WTC11 (cell line): ENCODE measurements at regions not wholly inside any gene's neighbourhood (a gene's known extent, or its start where the extent isn't known, plus 50 kb on each side); places are given as distances from the start of the nearest gene placed in this dataset.

ENCODE experiments used
- ATAC-seq: fragments of 200-7000 bp; cut with Tn5 transposase; 2 replicates; pipeline ENCODE4 v1.10.0; 2021; ENCODE audit warnings: mild to moderate bottlenecking, moderate library complexity
- CTCF ChIA-PET: fragments of 300-600 bp; sonication (Branson Sonifier 250); formaldehyde crosslinking; loops from one replicate; lab custom pipeline; 2021; ENCODE audit warnings: antibody characterized with exemption; lab: Charles Lee
- POLR2A ChIA-PET: fragments of 350-600 bp; sonication (Branson Sonifier 250); formaldehyde crosslinking; loops from one replicate; lab custom pipeline; 2021; ENCODE audit warnings: antibody characterized with exemption; lab: Charles Lee
- DNase-seq: peaks from one replicate; pipeline ENCODE4 v3.0.0; 2021; ENCODE audit warnings: low spot score
- H3K27ac Mint-ChIP-seq: 2 replicates; pipeline ENCODE4 v1.8.0; 2021; ENCODE audit warnings: mixed read lengths
- H3K27me3 Mint-ChIP-seq: 2 replicates; pipeline ENCODE4 v1.8.0; 2021; ENCODE audit warnings: low read depth, mild to moderate bottlenecking, moderate library complexity, mixed read lengths
- H3K36me3 Mint-ChIP-seq: 2 replicates; pipeline ENCODE4 v1.8.0; 2021; ENCODE audit warnings: mixed read lengths
- H3K4me1 Mint-ChIP-seq: 2 replicates; pipeline ENCODE4 v1.8.0; 2022; ENCODE audit warnings: mixed read lengths
- H3K4me3 Mint-ChIP-seq: 2 replicates; pipeline ENCODE4 v1.8.0; 2021; ENCODE audit warnings: mild to moderate bottlenecking, moderate library complexity, mixed read lengths
- H3K9me3 Mint-ChIP-seq: 2 replicates; pipeline ENCODE4 v1.8.0; 2021; ENCODE audit warnings: mixed read lengths
- CDX4 ChIP-seq: fragments of 250-450 bp; sonication (Bioruptor Pico); IDR thresholded peaks from 2 replicates; pipeline ENCODE4 v1.9.0; 2021; ENCODE audit warnings: moderate library complexity, mild to moderate bottlenecking, inconsistent platforms, borderline replicate concordance
- CREM ChIP-seq: sonication (generic); formaldehyde crosslinking; IDR thresholded peaks from 2 replicates; pipeline ENCODE4 v1.8.1; 2022; ENCODE audit warnings: mild to moderate bottlenecking, missing genetic modification reagents, moderate library complexity
- E2F4 ChIP-seq: sonication (generic); formaldehyde crosslinking; IDR thresholded peaks from 2 replicates; pipeline ENCODE4 v1.8.1; 2022; ENCODE audit warnings: low read depth, mild to moderate bottlenecking, moderate library complexity, missing genetic modification reagents, borderline replicate concordance
- E2F5 ChIP-seq: sonication (generic); formaldehyde crosslinking; IDR thresholded peaks from 2 replicates; pipeline ENCODE4 v1.8.1; 2022; ENCODE audit warnings: mild to moderate bottlenecking, moderate library complexity, missing genetic modification reagents
- EMX1 ChIP-seq: fragments of 250-450 bp; sonication (Bioruptor Pico); IDR thresholded peaks from 2 replicates; pipeline ENCODE4 v1.8.0; 2021; ENCODE audit warnings: mild to moderate bottlenecking
- FOXJ3 ChIP-seq: sonication (generic); formaldehyde crosslinking; IDR thresholded peaks from 2 replicates; pipeline ENCODE4 v1.9.0; 2021; ENCODE audit warnings: missing genetic modification reagents, mild to moderate bottlenecking, borderline replicate concordance
- MXD4 ChIP-seq: fragments of 250-450 bp; sonication (Bioruptor Pico); IDR thresholded peaks from 2 replicates; pipeline ENCODE4 v1.8.0; 2021; ENCODE audit warnings: mild to moderate bottlenecking, moderate library complexity, borderline replicate concordance
- NFATC4 ChIP-seq: fragments of 250-450 bp; sonication (Bioruptor Pico); IDR thresholded peaks from 2 replicates; pipeline ENCODE4 v1.9.0; 2021; ENCODE audit warnings: mild to moderate bottlenecking
- NFE2L1 ChIP-seq: sonication (generic); formaldehyde crosslinking; IDR thresholded peaks from 2 replicates; pipeline ENCODE4 v1.8.1; 2023; ENCODE audit warnings: missing genetic modification reagents
- PRDM15 ChIP-seq: sonication (generic); formaldehyde crosslinking; IDR thresholded peaks from 2 replicates; pipeline ENCODE4 v1.8.0; 2022; ENCODE audit warnings: missing genetic modification reagents
- PRRX2 ChIP-seq: fragments of 250-450 bp; sonication (Bioruptor Pico); IDR thresholded peaks from 2 replicates; pipeline ENCODE4 v1.8.0; 2021; ENCODE audit warnings: mild to moderate bottlenecking
- RELA ChIP-seq: sonication (generic); formaldehyde crosslinking; IDR thresholded peaks from 2 replicates; pipeline ENCODE4 v1.8.1; 2022; ENCODE audit warnings: missing genetic modification reagents, mild to moderate bottlenecking, borderline replicate concordance
- RORB ChIP-seq: fragments of 250-450 bp; sonication (Bioruptor Pico); IDR thresholded peaks from 2 replicates; pipeline ENCODE4 v1.9.0; 2021; ENCODE audit warnings: mild to moderate bottlenecking
- SOX15 ChIP-seq: fragments of 250-450 bp; sonication (Bioruptor Pico); IDR thresholded peaks from 2 replicates; pipeline ENCODE4 v1.9.0; 2021; ENCODE audit warnings: mild to moderate bottlenecking
- SP1 ChIP-seq: sonication (generic); formaldehyde crosslinking; conservative IDR thresholded peaks from 2 replicates; pipeline ENCODE4 v1.8.1; 2022; ENCODE audit warnings: missing genetic modification reagents
- TCF7 ChIP-seq: sonication (generic); formaldehyde crosslinking; IDR thresholded peaks from 2 replicates; pipeline ENCODE4 v1.8.0; 2022; ENCODE audit warnings: mild to moderate bottlenecking, low read depth, missing genetic modification reagents, moderate library complexity
- TP53 ChIP-seq: sonication (generic); formaldehyde crosslinking; IDR thresholded peaks from 2 replicates; pipeline ENCODE4 v1.8.1; 2023; ENCODE audit warnings: mild to moderate bottlenecking, missing genetic modification reagents
- ZMAT4 ChIP-seq: fragments of 250-450 bp; sonication (Bioruptor Pico); IDR thresholded peaks from 2 replicates; pipeline ENCODE4 v1.9.0; 2021; ENCODE audit warnings: mild to moderate bottlenecking
- ZNF138 ChIP-seq: sonication (generic); formaldehyde crosslinking; conservative IDR thresholded peaks from 2 replicates; pipeline ENCODE4 v1.8.1; 2022; ENCODE audit warnings: mild to moderate bottlenecking, moderate library complexity, missing genetic modification reagents
- ZNF232 ChIP-seq: sonication (generic); formaldehyde crosslinking; IDR thresholded peaks from 2 replicates; pipeline ENCODE4 v1.8.0; 2022; ENCODE audit warnings: mild to moderate bottlenecking, missing genetic modification reagents
- ZNF317 ChIP-seq: sonication (generic); formaldehyde crosslinking; IDR thresholded peaks from 2 replicates; pipeline ENCODE4 v1.8.1; 2023; ENCODE audit warnings: low read depth, mild to moderate bottlenecking, moderate library complexity, missing genetic modification reagents, borderline replicate concordance
- TF ChIP-seq, protein P1 (sequence below): fragments of 250-450 bp; sonication (Bioruptor Pico); IDR thresholded peaks from 2 replicates; pipeline ENCODE4 v1.9.0; 2021; ENCODE audit warnings: mild to moderate bottlenecking, borderline replicate concordance
- TF ChIP-seq, protein P2 (sequence below): sonication (generic); formaldehyde crosslinking; IDR thresholded peaks from 2 replicates; pipeline ENCODE4 v1.8.0; 2022; ENCODE audit warnings: mild to moderate bottlenecking, missing genetic modification reagents

- TF ChIP-seq E2F5 (CRISPR knock-in tag) (no peak), SP1 (CRISPR knock-in tag) (no peak), NFATC4 (no peak), NFE2L1 (CRISPR knock-in tag) (no peak)
Observed at GRCh38 chr9:103821115-103821514, 273.0 kb upstream of the SMC2 start (continued).

GRCh38 chr9:103837940-103838339 lies 256.2 kb upstream of the SMC2 start:
- TF ChIP-seq, protein P1, sequence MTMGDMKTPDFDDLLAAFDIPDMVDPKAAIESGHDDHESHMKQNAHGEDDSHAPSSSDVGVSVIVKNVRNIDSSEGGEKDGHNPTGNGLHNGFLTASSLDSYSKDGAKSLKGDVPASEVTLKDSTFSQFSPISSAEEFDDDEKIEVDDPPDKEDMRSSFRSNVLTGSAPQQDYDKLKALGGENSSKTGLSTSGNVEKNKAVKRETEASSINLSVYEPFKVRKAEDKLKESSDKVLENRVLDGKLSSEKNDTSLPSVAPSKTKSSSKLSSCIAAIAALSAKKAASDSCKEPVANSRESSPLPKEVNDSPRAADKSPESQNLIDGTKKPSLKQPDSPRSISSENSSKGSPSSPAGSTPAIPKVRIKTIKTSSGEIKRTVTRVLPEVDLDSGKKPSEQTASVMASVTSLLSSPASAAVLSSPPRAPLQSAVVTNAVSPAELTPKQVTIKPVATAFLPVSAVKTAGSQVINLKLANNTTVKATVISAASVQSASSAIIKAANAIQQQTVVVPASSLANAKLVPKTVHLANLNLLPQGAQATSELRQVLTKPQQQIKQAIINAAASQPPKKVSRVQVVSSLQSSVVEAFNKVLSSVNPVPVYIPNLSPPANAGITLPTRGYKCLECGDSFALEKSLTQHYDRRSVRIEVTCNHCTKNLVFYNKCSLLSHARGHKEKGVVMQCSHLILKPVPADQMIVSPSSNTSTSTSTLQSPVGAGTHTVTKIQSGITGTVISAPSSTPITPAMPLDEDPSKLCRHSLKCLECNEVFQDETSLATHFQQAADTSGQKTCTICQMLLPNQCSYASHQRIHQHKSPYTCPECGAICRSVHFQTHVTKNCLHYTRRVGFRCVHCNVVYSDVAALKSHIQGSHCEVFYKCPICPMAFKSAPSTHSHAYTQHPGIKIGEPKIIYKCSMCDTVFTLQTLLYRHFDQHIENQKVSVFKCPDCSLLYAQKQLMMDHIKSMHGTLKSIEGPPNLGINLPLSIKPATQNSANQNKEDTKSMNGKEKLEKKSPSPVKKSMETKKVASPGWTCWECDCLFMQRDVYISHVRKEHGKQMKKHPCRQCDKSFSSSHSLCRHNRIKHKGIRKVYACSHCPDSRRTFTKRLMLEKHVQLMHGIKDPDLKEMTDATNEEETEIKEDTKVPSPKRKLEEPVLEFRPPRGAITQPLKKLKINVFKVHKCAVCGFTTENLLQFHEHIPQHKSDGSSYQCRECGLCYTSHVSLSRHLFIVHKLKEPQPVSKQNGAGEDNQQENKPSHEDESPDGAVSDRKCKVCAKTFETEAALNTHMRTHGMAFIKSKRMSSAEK (CRISPR knock-in tag): no peak
- TF ChIP-seq PRRX2 (CRISPR knock-in tag) (no peak), SOX15 (CRISPR knock-in tag) (no peak), MXD4 (CRISPR knock-in tag) (no peak), NFATC4 (no peak), ZMAT4 (CRISPR knock-in tag) (no peak), CREM (CRISPR knock-in tag) (no peak), TCF7 (CRISPR knock-in tag) (no peak), ZNF317 (no peak), ZNF138 (CRISPR knock-in tag) (no peak)
- TF ChIP-seq, all 79 proteins: peak for 0
- no peak for DNase-seq
- CTCF ChIA-PET: no interaction called here
- peak; percentile 91 for ATAC-seq
- POLR2A ChIA-PET: no interaction called here
- Mint-ChIP-seq H3K27ac (no peak overlapping the region), H3K4me1 (peaks cover 9% of the 10 kb centered on the region), H3K9me3 (no peaks in the 10 kb centered on the region; the same call in 1 of the 2 replicates), H3K4me3 (no peak overlapping the region), H3K27me3 (peaks cover 7% of the 10 kb centered on the region; the same call in 1 of the 2 replicates), H3K36me3 (no peaks in the 10 kb centered on the region)

- peaks cover 7% of the 10 kb centered on the region; the same call in 1 of the 2 replicates for H3K27me3 Mint-ChIP-seq
- H3K27ac Mint-ChIP-seq: no peak overlapping the region
- POLR2A ChIA-PET: no interaction called here
- peaks cover 9% of the 10 kb centered on the region for H3K4me1 Mint-ChIP-seq
- DNase-seq (no peak), ATAC-seq (no peak)
- CTCF ChIA-PET: no interaction called here
- peaks cover 9% of the 10 kb centered on the region for H3K9me3 Mint-ChIP-seq
- H3K36me3 Mint-ChIP-seq: peaks cover 3% of the 10 kb centered on the region; the same call in 1 of the 2 replicates
- no peak overlapping the region for H3K4me3 Mint-ChIP-seq
- TF ChIP-seq, protein P2, sequence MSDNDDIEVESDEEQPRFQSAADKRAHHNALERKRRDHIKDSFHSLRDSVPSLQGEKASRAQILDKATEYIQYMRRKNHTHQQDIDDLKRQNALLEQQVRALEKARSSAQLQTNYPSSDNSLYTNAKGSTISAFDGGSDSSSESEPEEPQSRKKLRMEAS (CRISPR knock-in tag): no peak
- TF ChIP-seq ZNF138 (CRISPR knock-in tag) (no peak), RELA (CRISPR knock-in tag) (no peak), CDX4 (CRISPR knock-in tag) (no peak), E2F4 (CRISPR knock-in tag) (no peak), FOXJ3 (CRISPR knock-in tag) (no peak), ZMAT4 (CRISPR knock-in tag) (no peak), TP53 (CRISPR knock-in tag) (no peak), EMX1 (CRISPR knock-in tag) (no peak), RORB (CRISPR knock-in tag) (no peak), ZNF232 (CRISPR knock-in tag) (no peak), SP1 (CRISPR knock-in tag) (no peak), PRDM15 (CRISPR knock-in tag) (no peak)
Observed at GRCh38 chr9:103839197-103839596, 254.9 kb upstream of the SMC2 start.
